HG02623 (cell line): ENCODE measurements at regions not wholly inside any gene's neighbourhood (a gene's known extent, or its start where the extent isn't known, plus 50 kb on each side); places are given as distances from the start of the nearest gene placed in this dataset.
A peak's percentile ranks its signal among the peaks of the same experiment; 100 is the strongest.

Source experiments
- ATAC-seq: cut with Tn5 transposase; IDR thresholded peaks from one replicate; pipeline ENCODE4 v1.9.1; 2021; ENCODE audit warnings: moderate library complexity; ENCODE audit not compliant: unreplicated experiment

DNA sequence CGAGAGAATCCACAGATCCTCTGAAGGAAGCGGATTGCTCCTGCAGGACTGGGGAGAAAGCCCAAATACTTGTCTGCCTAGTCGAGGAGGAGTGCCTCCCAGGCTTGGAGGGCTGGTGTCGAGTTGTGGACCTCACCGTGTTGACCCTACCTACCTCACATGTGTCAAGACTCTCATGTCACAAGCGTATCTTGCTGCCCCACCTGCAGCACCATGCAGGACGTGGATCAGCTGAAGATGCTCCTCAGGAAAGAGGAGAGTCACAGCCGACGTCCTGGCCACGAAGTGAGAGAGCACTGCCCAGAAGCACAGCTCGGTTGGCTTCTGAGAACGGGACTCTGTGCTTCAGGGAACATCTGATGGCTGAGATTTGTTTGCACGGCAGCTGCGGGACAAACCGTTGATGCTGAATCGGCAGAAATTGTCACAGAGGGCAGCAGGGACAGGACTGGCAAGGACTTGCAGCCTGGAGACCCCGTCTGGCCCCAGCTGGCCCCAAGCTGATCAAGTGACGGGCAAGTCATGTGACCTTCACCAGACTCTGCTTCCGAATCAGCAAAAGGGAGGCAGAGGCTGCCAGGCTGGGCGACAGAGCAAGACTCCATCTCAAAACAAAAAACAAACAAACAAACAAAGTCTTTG is 119.1 kb upstream of the ITGA1 start:
- ATAC-seq = no peak

GRCh38 chr5:52672459-52672858 is 115.3 kb upstream of the ITGA1 start:
- ATAC-seq = no peak

DNA sequence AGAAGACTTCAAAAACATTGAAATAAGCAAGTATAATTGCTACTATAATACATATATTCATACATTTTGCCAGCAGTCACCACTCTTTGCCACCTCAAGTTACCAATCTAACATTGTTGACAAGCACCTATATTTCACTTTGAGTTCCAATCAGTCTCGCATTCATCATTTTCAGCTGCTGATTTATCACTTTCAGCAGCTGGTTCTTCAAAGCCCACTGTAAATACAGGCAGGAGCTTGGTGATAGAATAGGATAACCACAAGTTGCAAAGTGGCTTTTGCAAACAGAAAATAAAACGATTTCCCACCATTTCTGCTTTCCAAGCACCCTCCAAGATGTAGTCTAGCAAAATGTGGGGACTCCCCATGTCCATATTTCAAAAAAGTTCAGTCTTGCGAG is 114.2 kb upstream of the ITGA1 start:
- no peak for ATAC-seq

DNA sequence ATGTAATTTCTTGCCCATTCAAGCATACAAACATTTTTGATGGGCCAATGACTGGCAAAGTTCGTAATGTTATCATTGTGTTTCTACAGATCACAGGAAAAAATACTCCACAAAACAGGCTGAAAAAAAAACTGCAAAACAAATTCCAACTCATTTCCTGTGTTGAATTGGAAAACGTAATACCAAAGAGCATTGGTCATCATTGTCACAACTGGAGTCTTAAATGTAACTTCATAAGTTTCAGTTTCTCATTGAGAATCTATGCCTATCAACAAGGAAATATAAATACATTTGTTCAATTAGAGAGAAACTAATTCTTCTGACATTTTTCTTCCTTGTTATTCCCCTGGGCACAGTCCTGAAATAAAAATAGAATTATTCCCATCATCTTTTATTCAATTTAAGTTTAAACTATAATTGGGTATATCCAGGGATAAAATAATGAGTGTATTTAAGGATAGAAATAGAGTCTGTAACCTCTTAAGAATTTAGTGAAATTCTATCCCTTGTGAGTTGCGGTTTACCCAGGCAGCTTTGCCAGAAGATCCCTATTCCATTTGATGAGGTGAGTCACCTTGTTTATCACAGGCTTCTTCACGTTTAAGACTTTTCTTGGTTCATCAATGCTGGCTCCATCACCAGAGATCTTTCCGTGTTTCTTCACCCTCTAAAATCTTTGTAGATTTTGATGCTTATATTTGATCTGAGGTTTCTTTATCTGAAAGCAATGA is 112.7 kb upstream of the ITGA1 start:
- ATAC-seq = no peak

DNA sequence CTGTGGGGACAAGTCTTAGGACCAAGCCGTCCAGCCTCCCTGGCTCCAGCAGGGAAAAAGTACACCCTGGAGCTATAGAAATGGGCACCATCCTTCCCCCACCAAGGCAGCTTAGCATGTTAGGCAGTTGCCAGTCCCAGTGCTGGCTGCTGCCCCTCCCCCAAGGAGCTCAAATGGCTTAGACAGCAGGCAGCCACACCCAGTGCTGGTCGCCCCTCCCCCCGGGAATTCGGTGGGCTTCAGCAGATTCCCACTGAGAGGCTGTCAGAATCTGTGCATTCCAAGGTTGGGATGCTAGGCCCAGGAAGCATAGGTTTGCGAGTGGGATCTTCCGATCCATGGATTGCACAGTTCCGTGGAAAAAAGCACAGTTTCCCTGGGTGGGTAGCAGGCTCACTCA is 105.2 kb upstream of the ITGA1 start:
- ATAC-seq = no peak

GRCh38 chr5:52684051-52684450 is 103.7 kb upstream of the ITGA1 start:
- no peak for ATAC-seq

DNA sequence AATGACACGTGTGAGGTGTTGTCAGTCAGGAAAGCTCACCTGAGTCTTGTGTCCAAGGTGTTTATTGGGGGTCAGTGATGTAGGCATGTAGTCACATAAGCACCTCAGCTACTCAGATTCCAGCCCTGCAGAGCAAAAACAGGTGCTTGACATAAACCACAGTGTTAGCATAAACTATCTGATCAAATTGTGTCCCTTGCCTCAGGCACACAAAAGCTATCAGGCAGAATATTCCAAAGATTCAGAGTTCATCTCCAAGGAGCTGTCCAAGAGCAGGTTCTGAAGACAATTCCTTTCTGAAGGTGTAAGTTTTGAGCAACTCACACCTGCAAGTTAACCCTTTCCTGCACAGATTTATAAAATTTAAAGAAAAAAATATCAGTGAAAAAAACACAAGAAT is 102.2 kb upstream of the ITGA1 start:
- ATAC-seq = no peak

GRCh38 chr5:52685971-52686370 is 101.7 kb upstream of the ITGA1 start:
- ATAC-seq = no peak

DNA sequence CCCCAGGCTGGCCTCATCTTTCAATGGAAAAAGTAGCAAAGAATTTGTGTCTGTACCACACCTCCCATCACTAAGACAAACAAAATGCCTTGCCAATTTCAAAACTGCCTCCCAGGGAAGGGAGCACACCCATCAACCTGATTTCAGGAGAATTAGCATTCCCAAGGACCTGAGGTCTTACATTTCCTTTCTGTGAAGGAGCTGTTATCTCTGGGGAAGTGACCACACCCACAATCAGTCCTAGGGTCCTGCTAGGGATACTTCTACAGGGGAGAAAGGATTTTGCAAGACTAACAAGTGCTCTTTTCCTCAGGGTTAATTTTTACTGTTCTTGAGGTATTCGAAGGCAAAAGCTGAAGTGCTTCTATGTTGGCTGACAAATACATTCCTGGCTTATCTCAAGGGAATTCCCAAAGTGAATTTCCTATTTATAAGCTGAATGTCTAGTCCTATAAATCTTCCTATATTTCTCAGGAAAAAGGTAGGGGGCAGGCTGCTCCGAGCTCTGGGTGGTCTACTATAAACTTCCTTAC is 97.4 kb upstream of the ITGA1 start:
- no peak for ATAC-seq

GRCh38 chr5:52692039-52692438 is 95.7 kb upstream of the ITGA1 start:
- ATAC-seq = no peak

- ATAC-seq = no peak
These were observed 95.1 kb upstream of the ITGA1 start for GRCh38 chr5:52692606-52693005.

DNA sequence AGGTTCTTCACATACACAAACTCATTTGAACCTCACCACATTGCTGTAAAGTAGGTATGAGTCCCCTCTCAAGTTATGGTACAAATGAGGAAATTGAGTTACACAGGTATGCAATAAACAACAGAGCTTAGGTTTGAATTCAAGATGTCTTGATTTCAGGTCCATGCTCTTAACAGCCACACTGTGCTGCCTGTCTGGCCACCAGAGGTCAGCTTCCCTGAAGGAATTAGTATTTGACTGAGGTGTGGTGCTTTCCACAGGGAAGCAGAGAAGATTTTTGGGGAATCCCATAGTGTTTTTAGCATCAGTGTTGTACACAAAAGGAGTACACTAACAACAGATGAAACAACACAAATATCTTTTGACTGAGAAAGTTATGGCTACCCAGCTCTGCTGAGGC is 94.4 kb upstream of the ITGA1 start:
- ATAC-seq = peak; percentile 83

DNA sequence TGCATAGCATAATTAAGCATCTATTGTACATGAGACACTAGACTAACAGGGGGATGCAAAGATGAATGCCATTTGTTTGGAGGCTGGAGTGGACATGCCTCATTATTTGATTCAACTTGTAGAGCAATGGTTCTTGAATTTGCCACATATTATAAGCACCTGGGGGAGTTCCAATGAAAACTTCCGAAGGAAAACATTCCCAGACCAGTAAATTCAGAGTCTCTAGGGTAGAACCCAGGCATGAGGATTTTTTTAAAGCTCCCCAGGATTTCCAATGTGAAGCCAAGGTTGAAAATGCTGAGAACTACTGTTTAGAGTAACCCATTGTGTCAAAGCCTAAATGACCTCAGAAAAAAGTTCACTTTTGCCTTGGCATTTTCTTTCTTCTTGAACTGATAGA is 93.9 kb upstream of the ITGA1 start:
- no peak for ATAC-seq

- ATAC-seq = no peak
These were observed 93.1 kb upstream of the ITGA1 start for GRCh38 chr5:52694648-52695047.

DNA sequence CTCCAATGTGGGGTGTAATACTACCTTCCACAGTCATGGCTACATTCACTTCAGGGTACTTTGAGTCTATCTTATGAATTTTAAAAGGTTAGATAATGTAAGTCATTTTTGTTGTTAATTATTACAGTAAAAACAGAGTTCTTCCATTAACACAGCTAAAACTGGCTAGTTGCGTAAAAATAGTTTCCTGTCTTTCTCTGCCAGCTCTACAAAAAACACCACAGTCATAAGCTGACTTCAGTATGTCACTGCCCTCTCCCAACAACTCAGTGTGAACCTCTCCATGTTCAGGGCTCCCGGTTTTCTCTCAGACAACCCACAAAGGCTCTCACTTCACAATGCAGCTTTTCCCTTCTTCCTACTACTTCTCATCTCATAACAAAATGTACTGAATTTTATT is 84.8 kb upstream of the ITGA1 start:
- ATAC-seq = no peak

DNA sequence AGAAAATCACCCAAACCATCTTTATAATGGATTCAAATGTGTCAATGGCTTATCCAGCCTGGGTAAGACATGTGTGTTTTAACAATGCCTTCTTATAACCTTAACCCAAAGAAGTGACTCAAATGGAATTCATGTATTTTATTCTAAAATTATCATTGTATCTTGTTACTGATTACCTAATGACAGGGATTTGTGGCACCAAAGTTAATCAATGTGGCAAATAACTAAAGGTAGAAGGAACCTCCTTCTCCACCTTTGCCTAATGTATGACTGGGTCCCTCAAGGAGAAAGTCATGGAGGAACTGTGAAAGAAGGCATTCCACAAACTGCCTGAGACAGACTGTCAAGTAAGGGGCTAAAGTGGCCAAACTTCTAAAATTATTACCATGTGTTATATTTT is 84.4 kb upstream of the ITGA1 start:
- no peak for ATAC-seq

DNA sequence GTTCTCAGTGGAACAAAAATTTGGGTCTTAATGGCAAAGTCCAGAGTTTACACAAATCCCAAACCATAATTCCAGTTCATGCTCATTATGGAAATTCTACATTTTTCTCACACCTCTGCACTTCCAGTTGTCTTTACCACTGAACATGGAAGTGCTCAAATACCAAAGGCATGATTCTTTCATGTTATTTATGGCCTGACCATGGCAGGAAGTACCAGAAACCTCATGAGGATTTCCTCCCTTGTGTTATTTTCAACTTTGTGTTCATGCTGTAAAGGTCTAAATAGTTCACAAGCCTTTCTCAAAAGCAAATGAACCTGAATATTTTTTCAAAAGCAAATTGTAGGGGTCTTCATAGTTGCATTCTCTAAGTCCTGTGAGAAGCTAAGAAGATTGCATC is 82.0 kb upstream of the ITGA1 start:
- no peak for ATAC-seq

GRCh38 chr5:52706775-52707174 is 80.9 kb upstream of the ITGA1 start:
- no peak for ATAC-seq

- no peak for ATAC-seq
These were observed 80.1 kb upstream of the ITGA1 start for GRCh38 chr5:52707616-52708015.

DNA sequence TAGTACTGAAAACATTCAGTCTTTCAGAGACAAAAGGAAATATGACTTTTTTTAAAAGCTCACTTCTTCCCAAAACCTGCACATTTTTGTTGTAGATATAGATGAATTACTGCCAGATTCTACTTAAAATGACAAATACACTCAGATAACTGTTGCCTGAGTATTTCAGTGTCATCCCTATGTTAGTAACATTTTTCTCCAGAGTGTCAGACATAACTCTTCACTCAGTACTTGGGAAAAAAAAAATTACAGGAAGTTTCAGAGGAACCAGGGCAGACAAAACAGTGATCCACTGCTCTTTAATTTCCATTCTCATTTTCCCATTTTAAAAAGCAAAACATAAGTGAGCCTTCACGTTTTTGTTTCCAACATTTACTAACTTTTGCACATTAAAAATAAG is 79.3 kb upstream of the ITGA1 start:
- ATAC-seq = no peak

DNA sequence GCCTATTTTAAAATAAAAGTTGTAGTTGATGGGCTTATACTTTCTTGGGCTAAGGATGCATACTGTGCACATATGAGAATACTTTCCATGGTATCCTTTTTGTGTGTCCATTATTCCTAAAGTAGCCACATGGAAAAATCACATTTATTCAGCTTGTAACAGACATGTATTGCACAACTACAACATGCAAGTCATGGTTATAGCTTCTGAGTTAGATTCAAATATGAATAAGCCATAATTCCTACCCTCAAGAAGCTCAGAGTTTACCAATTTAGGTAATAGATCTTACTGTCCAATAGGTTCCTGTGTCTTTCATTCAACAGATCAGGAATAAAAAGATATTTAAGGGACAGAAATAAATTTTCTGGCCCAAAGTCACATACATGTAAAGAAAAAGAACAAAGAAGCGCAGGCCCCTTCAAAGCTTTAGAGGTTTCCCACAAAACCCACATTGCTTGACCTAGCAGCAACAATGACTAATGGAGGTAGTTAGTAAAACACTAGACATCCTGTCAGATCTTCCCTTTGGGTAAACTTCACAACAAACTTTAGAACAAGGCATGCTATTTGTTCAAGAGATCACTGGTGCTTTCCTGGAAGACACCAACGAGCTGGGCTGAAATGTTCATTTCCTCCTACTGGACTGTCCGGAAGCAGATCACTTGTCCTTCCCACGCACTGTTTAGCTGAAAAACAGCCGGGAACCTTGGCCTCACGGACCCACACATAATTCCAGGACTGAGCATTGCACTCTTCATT is 78.4 kb upstream of the ITGA1 start:
- ATAC-seq = peak; percentile 75
